ENCODE measurements at regions not wholly inside any gene's neighbourhood (a gene's known extent, or its start where the extent isn't known, plus 50 kb on each side); places are given as distances from the start of the nearest gene placed in this dataset.

GRCh38 chr3:18890449-18890848 lies 257.9 kb upstream of the KCNH8 start:
- Histone ChIP-seq H3K4me3 (no peak overlapping the region), H3K27ac (no peak overlapping the region)

- Histone ChIP-seq H3K27ac (no peak overlapping the region), H3K4me3 (no peak overlapping the region)
These were observed 259.5 kb upstream of the KCNH8 start for GRCh38 chr3:18888819-18889218.

GRCh38 chr3:18888370-18888769 lies 259.9 kb upstream of the KCNH8 start:
- H3K4me3 ChIP-seq: no peak overlapping the region
- no peak overlapping the region for H3K27ac ChIP-seq

GRCh38 chr3:18886331-18886730 lies 262.0 kb upstream of the KCNH8 start:
- Histone ChIP-seq H3K4me3 (no peak overlapping the region), H3K27ac (no peak overlapping the region)

GRCh38 chr3:18885612-18886011 lies 262.7 kb upstream of the KCNH8 start:
- H3K27ac ChIP-seq: no peak overlapping the region

GRCh38 chr3:18883571-18883970 lies 264.7 kb upstream of the KCNH8 start:
- H3K27ac ChIP-seq: no peak overlapping the region
- H3K4me3 ChIP-seq: no peak overlapping the region

More at GRCh38 chr3:18885612-18886011, 262.7 kb upstream of the KCNH8 start:
- no peak overlapping the region for H3K4me3 ChIP-seq

GRCh38 chr3:18880691-18881090 lies 267.6 kb upstream of the KCNH8 start:
- Histone ChIP-seq H3K4me3 (no peak overlapping the region), H3K27ac (no peak overlapping the region)

GRCh38 chr3:18872466-18872865 lies 275.8 kb upstream of the KCNH8 start:
- Histone ChIP-seq H3K27ac (no peak overlapping the region), H3K4me3 (no peak overlapping the region)

- Histone ChIP-seq H3K27ac (no peak overlapping the region), H3K4me3 (no peak overlapping the region)
These were observed 277.7 kb upstream of the KCNH8 start for GRCh38 chr3:18870642-18871041.

GRCh38 chr3:18870074-18870640 lies 278.2 kb upstream of the KCNH8 start:
- H3K4me3 ChIP-seq: no peak overlapping the region
- no peak overlapping the region for H3K27ac ChIP-seq

GRCh38 chr3:18868911-18869689 lies 279.2 kb upstream of the KCNH8 start:
- Histone ChIP-seq H3K27ac (no peak overlapping the region), H3K4me3 (no peak overlapping the region)

- no peak overlapping the region for H3K4me3 ChIP-seq
- H3K27ac ChIP-seq: no peak overlapping the region
These were observed 281.4 kb upstream of the KCNH8 start for GRCh38 chr3:18866899-18867298.

GRCh38 chr3:18864933-18865731 lies 283.2 kb upstream of the KCNH8 start:
- no peak overlapping the region for H3K27ac ChIP-seq
- H3K4me3 ChIP-seq: no peak overlapping the region

- H3K4me3 ChIP-seq: no peak overlapping the region
- H3K27ac ChIP-seq: no peak overlapping the region
These were observed 286.2 kb upstream of the KCNH8 start for GRCh38 chr3:18862077-18862476.

- Histone ChIP-seq H3K4me3 (no peak overlapping the region), H3K27ac (no peak overlapping the region)
These were observed 287.2 kb upstream of the KCNH8 start for GRCh38 chr3:18861137-18861536.

GRCh38 chr3:18853269-18853668 lies 295.0 kb upstream of the KCNH8 start:
- no peak overlapping the region for H3K27ac ChIP-seq
- H3K4me3 ChIP-seq: no peak overlapping the region

GRCh38 chr3:18847583-18848197 lies 300.6 kb upstream of the KCNH8 start:
- H3K27ac ChIP-seq: no peak overlapping the region
- H3K4me3 ChIP-seq: no peak overlapping the region

- Histone ChIP-seq H3K4me3 (no peak overlapping the region), H3K27ac (no peak overlapping the region)
These were observed 304.3 kb upstream of the KCNH8 start for GRCh38 chr3:18843983-18844382.

- Histone ChIP-seq H3K27ac (no peak overlapping the region), H3K4me3 (no peak overlapping the region)
These were observed 305.1 kb upstream of the KCNH8 start for GRCh38 chr3:18843188-18843587.
